Pancreas (tissue), 10 donors: ENCODE measurements at regions not wholly inside any gene's neighbourhood (a gene's known extent, or its start where the extent isn't known, plus 50 kb on each side); places are given as distances from the start of the nearest gene placed in this dataset.

Experiments
- ATAC-seq, 4 donors: fragments of 200-7000 bp; cut with Tn5 transposase; one replicate each; pipeline versions ENCODE4 v1.8.0 to v1.9.1; 2020; ENCODE audit warnings: mild to moderate bottlenecking in 4 of 4, moderate library complexity in 4 of 4
- DNase-seq, 6 donors: peaks; one replicate each; pipeline ENCODE4 v3.0.0-alpha.2; 2020
- FAIRE-seq: peaks from 2 replicates; lab custom pipeline; 2012; peaks lifted over from hg19 to GRCh38; lab: Jason Lieb, UNC
- H3K27ac ChIP-seq, 4 donors: fragments of 200-600 bp; sonication (generic); 1 replicate in 3 of 4; 2 replicates in 1 of 4; pipeline versions ENCODE4 v1.5.0 to v1.8.0; 2020
- H3K27me3 ChIP-seq, 4 donors: fragments of 200-600 bp; one replicate each; pipeline ENCODE4 v1.8.0; 2021
- H3K36me3 ChIP-seq, 3 donors: fragments of 200-600 bp; sonication (generic) in 1 of 3; one replicate each; pipeline versions ENCODE4 v1.5.0 to v1.8.0; 2020 to 2021
- H3K4me1 ChIP-seq, 3 donors: fragments of 200-600 bp; one replicate each; pipeline ENCODE4 v1.8.0; 2021
- H3K4me3 ChIP-seq, 4 donors: fragments of 200-600 bp; sonication (generic) in 2 of 4; one replicate each; pipeline versions ENCODE4 v1.5.0 to v1.8.0; 2020 to 2021
- H3K9me3 ChIP-seq, 4 donors: fragments of 200-600 bp; one replicate each; pipeline ENCODE4 v1.8.0; 2021
- WGBS, 2 donors: extraction: QIAGEN DNeasy Blood & Tissue Kit; methylation state at CpG; one replicate each; pipeline ENCODE4 v1.1.7; 2013; 5-methylcytosine and 5-hydroxymethylcytosine counted together
- intact Hi-C, 3 donors: fragments of 100-400 bp; cut with DNase I; formaldehyde crosslinking; loops; one replicate each; pipeline versions ENCODE4 v1.11.1 to v1.14.2; 2022
- TF ChIP-seq, protein P1 (sequence below), 4 donors: fragments of 200-600 bp; sonication (generic) in 3 of 4; IDR thresholded peaks; one replicate each; pipeline versions ENCODE4 v1.5.0 to v1.8.0; 2021; ENCODE audit warnings: antibody characterized with exemption in 4 of 4
- donor health status: healthy with polysubstance abuse.
- donor health status: DM: no; HTN: no; CAD: no; lungs with moderate emphysema.
- donor health status: DM: no; HTN: no; CAD: no.
- donor health status: control.
- donor health status: control.
- donor health status: Bipolar disorder and iron deficiency.
- donor health status: DM: yes; HTN: yes; CAD: no.
- donor health status: DM: no; HTN: no; CAD: no.
- donor health status: DM: no; HTN: no; CAD: no.
- donor health status: DM: yes; HTN: yes; CAD: no.

- TF ChIP-seq, protein P1, sequence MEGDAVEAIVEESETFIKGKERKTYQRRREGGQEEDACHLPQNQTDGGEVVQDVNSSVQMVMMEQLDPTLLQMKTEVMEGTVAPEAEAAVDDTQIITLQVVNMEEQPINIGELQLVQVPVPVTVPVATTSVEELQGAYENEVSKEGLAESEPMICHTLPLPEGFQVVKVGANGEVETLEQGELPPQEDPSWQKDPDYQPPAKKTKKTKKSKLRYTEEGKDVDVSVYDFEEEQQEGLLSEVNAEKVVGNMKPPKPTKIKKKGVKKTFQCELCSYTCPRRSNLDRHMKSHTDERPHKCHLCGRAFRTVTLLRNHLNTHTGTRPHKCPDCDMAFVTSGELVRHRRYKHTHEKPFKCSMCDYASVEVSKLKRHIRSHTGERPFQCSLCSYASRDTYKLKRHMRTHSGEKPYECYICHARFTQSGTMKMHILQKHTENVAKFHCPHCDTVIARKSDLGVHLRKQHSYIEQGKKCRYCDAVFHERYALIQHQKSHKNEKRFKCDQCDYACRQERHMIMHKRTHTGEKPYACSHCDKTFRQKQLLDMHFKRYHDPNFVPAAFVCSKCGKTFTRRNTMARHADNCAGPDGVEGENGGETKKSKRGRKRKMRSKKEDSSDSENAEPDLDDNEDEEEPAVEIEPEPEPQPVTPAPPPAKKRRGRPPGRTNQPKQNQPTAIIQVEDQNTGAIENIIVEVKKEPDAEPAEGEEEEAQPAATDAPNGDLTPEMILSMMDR (IDR thresholded peaks at IDR 0.05), result no peak
- DNase-seq (no peak), FAIRE-seq (no peak), ATAC-seq (no peak)
- Histone ChIP-seq H3K36me3 (no peaks in the 10 kb centered on the region), H3K27me3 (no peaks in the 10 kb centered on the region), H3K9me3 (no peaks in the 10 kb centered on the region), H3K4me1 (no peaks in the 10 kb centered on the region), H3K27ac (no peak overlapping the region), H3K4me3 (no peak overlapping the region)
- intact Hi-C loops, result no loop called here
These were observed 407.0 kb upstream of the SASH1 start for GRCh38 chr6:147935656-147936055.

DNA sequence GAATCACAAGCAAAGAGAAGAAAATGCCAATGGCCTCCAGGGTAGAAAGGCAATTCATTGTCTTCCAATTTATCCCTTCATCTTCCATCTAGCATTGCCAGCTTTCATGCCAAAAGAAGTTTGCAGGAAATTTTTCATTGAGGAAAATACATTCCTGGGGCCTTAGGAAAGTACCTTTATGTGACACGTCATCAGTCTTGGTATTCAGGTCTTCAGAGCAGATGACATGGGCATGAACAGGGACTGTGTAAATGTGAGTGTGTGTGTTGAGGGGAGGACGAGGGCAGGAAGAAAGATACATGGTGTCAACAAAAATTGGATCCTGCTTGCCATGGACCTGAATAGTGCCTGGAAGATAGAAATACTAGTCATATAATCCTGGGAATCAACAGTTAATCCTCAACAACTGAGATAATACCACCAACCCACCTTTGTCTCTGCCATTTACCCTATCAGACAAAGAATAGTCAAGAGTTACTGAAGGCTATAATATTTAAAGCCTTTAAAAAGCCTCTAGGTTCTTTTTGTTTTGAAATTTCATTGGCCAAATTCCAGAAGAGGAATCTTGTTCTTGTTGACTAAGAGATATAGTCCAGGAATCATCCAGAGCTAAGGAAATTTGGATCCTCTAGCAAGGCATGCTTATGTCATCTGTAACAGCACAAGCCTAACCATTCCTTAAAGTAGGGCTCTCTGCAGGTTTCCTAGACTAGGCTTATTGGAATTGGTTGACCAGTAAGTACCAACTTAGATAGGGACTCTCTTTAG is 405.8 kb upstream of the SASH1 start:
- H3K4me1 ChIP-seq, result no peaks in the 10 kb centered on the region
- H3K4me3 ChIP-seq, result no peak overlapping the region
- no peaks in the 10 kb centered on the region for H3K36me3 ChIP-seq
- 71 to 86% methylated on average over 2 of the region's 2 CpGs for WGBS, 2 donors
- intact Hi-C loops, result no loop called here
- no peak overlapping the region for H3K27ac ChIP-seq
- DNase-seq (no peak), FAIRE-seq (no peak), ATAC-seq (no peak)
- TF ChIP-seq, protein P1 (IDR thresholded peaks at IDR 0.05), result no peak
- H3K9me3 ChIP-seq, result no peaks in the 10 kb centered on the region
- no peaks in the 10 kb centered on the region for H3K27me3 ChIP-seq

- Histone ChIP-seq H3K27me3 (no peaks in the 10 kb centered on the region), H3K4me3 (no peak overlapping the region), H3K9me3 (no peaks in the 10 kb centered on the region), H3K4me1 (no peaks in the 10 kb centered on the region), H3K27ac (no peak overlapping the region), H3K36me3 (no peaks in the 10 kb centered on the region)
- DNase-seq, result no peak
- 40 to 53% methylated on average over 4 of the region's 4 CpGs for WGBS, 2 donors
- ATAC-seq, result no peak
- TF ChIP-seq, protein P1 (IDR thresholded peaks at IDR 0.05), result no peak
- intact Hi-C loops, result no loop called here
- no peak for FAIRE-seq
These were observed 401.5 kb upstream of the SASH1 start for GRCh38 chr6:147941143-147941542.

DNA sequence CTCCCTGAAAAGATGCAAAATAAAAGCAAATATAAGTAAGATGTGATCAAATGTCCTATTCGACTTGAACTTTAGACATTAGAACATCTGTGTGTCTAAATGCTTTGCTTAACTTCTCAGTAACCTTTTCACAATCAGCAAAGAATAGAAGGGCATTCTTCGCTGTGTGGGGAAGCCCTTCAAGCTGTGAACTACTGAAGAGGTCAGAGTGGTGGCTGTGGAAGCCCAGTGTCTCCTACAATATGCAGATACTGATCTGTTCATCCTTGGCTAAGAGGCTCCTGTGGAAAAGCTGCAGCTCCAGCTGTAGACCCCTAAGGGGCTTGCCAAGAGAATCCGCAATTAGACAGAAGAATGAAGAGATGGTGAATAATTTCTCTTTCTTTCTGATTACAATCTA is 400.3 kb upstream of the SASH1 start:
- no peaks in the 10 kb centered on the region for H3K36me3 ChIP-seq
- H3K27me3 ChIP-seq, result no peaks in the 10 kb centered on the region
- H3K27ac ChIP-seq, result no peak overlapping the region
- no peaks in the 10 kb centered on the region for H3K4me1 ChIP-seq
- intact Hi-C loops, result no loop called here
- no peak for ATAC-seq
- no peak overlapping the region for H3K4me3 ChIP-seq
- no peaks in the 10 kb centered on the region for H3K9me3 ChIP-seq
- TF ChIP-seq, protein P1 (IDR thresholded peaks at IDR 0.05), result no peak
- 42 to 50% methylated on average over 3 of the region's 3 CpGs for WGBS, 2 donors
- FAIRE-seq, result no peak
- no peak for DNase-seq

- H3K27me3 ChIP-seq, result no peaks in the 10 kb centered on the region
- no peak for DNase-seq
- H3K36me3 ChIP-seq, result no peaks in the 10 kb centered on the region
- H3K27ac ChIP-seq, result no peak overlapping the region
- no peaks in the 10 kb centered on the region for H3K9me3 ChIP-seq
- no peaks in the 10 kb centered on the region for H3K4me1 ChIP-seq
- no peak for ATAC-seq
- H3K4me3 ChIP-seq, result no peak overlapping the region
- intact Hi-C loops, result no loop called here
- no peak for FAIRE-seq
- TF ChIP-seq, protein P1 (IDR thresholded peaks at IDR 0.05), result no peak
- 83 to 91% methylated on average over 5 of the region's 5 CpGs for WGBS, 2 donors
These were observed 398.5 kb upstream of the SASH1 start for GRCh38 chr6:147944122-147944521.
